ENCODE measurements at regions not wholly inside any gene's neighbourhood (a gene's known extent, or its start where the extent isn't known, plus 50 kb on each side); places are given as distances from the start of the nearest gene placed in this dataset.

DNA sequence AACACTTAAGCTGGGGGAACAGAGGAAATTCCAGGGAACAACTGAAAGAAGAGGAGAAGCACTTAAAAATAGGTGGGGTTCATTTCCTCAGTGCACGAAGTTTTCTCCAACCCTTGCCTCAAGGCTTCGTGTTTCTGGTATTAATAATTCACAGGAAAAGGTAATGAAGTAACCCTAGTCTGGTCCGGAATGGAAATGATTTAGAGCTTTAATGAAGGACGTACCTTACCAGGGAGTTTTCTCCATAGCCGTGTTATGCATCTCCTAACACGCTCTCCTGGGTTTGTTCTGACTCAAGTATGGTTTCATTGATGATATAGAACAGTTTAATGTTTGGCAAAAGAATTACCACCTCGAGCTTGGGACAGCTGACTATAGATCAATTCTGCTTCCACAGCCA, 214.2 kb downstream of the MTX2 start:
- H3K27ac Mint-ChIP-seq (ENCODE audit: unreplicated experiment): no peak overlapping the region
- DNase-seq: no peak
- peaks cover 3% of the 10 kb centered on the region for H3K4me1 Mint-ChIP-seq (ENCODE audit: low read depth, unreplicated experiment)
- TF ChIP-seq CTCF (IDR thresholded peaks at IDR 0.05; ENCODE audit: partially characterized antibody, unreplicated experiment): no peak
- H3K27me3 Mint-ChIP-seq (ENCODE audit: unreplicated experiment): peaks cover 2% of the 10 kb centered on the region
- no peaks in the 10 kb centered on the region for H3K36me3 Mint-ChIP-seq (ENCODE audit: unreplicated experiment)
- H3K4me3 Mint-ChIP-seq (ENCODE audit: unreplicated experiment): no peak overlapping the region
- peaks cover 2% of the 10 kb centered on the region for H3K9me3 Mint-ChIP-seq (ENCODE audit: unreplicated experiment)

GRCh38 chr2:176483901-176484568, 214.8 kb downstream of the MTX2 start:
- Mint-ChIP-seq H3K4me1 (ENCODE audit: low read depth, unreplicated experiment) (peaks cover 2% of the 10 kb centered on the region), H3K27me3 (ENCODE audit: unreplicated experiment) (peaks cover 2% of the 10 kb centered on the region), H3K36me3 (ENCODE audit: unreplicated experiment) (no peaks in the 10 kb centered on the region), H3K4me3 (ENCODE audit: unreplicated experiment) (no peak overlapping the region), H3K9me3 (ENCODE audit: unreplicated experiment) (peaks cover 2% of the 10 kb centered on the region), H3K27ac (ENCODE audit: unreplicated experiment) (no peak overlapping the region)
- DNase-seq: no peak
- TF ChIP-seq CTCF (IDR thresholded peaks at IDR 0.05; ENCODE audit: partially characterized antibody, unreplicated experiment): no peak

DNA sequence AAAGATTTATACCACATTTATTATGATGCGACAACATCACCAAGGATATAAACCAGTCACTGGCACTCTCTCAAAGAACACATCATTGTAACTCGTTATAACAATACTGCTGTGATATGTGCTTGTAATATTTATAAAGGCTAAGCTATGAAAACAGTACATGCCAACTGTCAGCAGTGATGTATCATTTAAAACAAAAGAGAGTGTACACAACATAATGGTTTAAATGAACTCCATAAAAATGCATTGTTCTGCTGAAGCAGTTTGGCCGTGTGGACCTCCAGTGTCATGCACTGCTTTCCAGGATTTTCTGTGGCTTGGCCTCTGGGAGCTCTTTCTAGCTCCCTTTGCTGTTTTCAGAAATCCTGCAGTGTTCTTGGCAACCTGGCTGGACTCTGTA, 215.6 kb downstream of the MTX2 start:
- TF ChIP-seq CTCF (IDR thresholded peaks at IDR 0.05; ENCODE audit: partially characterized antibody, unreplicated experiment): no peak
- Mint-ChIP-seq H3K27ac (ENCODE audit: unreplicated experiment) (no peak overlapping the region), H3K9me3 (ENCODE audit: unreplicated experiment) (no peaks in the 10 kb centered on the region), H3K4me3 (ENCODE audit: unreplicated experiment) (no peak overlapping the region), H3K27me3 (ENCODE audit: unreplicated experiment) (peaks cover 2% of the 10 kb centered on the region), H3K36me3 (ENCODE audit: unreplicated experiment) (no peaks in the 10 kb centered on the region), H3K4me1 (ENCODE audit: low read depth, unreplicated experiment) (no peaks in the 10 kb centered on the region)
- no peak for DNase-seq

GRCh38 chr2:176488431-176488830, 219.2 kb downstream of the MTX2 start:
- TF ChIP-seq CTCF (IDR thresholded peaks at IDR 0.05; ENCODE audit: partially characterized antibody, unreplicated experiment): no peak
- Mint-ChIP-seq H3K9me3 (ENCODE audit: unreplicated experiment) (peaks cover 2% of the 10 kb centered on the region), H3K4me3 (ENCODE audit: unreplicated experiment) (no peak overlapping the region), H3K27me3 (ENCODE audit: unreplicated experiment) (peaks cover 2% of the 10 kb centered on the region), H3K4me1 (ENCODE audit: low read depth, unreplicated experiment) (peaks cover 12% of the 10 kb centered on the region), H3K36me3 (ENCODE audit: unreplicated experiment) (no peaks in the 10 kb centered on the region), H3K27ac (ENCODE audit: unreplicated experiment) (no peak overlapping the region)
- no peak for DNase-seq

- peaks cover 2% of the 10 kb centered on the region for H3K27me3 Mint-ChIP-seq (ENCODE audit: unreplicated experiment)
- H3K9me3 Mint-ChIP-seq (ENCODE audit: unreplicated experiment): peaks cover 2% of the 10 kb centered on the region
- no peak for TF ChIP-seq CTCF (IDR thresholded peaks at IDR 0.05; ENCODE audit: partially characterized antibody, unreplicated experiment)
- peaks cover 12% of the 10 kb centered on the region for H3K4me1 Mint-ChIP-seq (ENCODE audit: low read depth, unreplicated experiment)
- H3K4me3 Mint-ChIP-seq (ENCODE audit: unreplicated experiment): peak overlapping the region; percentile 72
- DNase-seq: peak; percentile 75
- H3K27ac Mint-ChIP-seq (ENCODE audit: unreplicated experiment): no peak overlapping the region
- no peaks in the 10 kb centered on the region for H3K36me3 Mint-ChIP-seq (ENCODE audit: unreplicated experiment)
These were observed 221.0 kb downstream of the MTX2 start for GRCh38 chr2:176490061-176490861.
